ENCODE measurements at regions not wholly inside any gene's neighbourhood (a gene's known extent, or its start where the extent isn't known, plus 50 kb on each side); places are given as distances from the start of the nearest gene placed in this dataset.

- Histone ChIP-seq H3K4me1 (ENCODE audit: low read depth, poor library complexity, severe bottlenecking) (no peaks in the 10 kb centered on the region), H3K79me2 (ENCODE audit: insufficient read depth, low read depth) (no peaks in the 10 kb centered on the region), H3K27me3 (ENCODE audit: insufficient read depth, low read depth) (no peaks in the 10 kb centered on the region; the same call in 1 of the 2 replicates), H3K36me3 (ENCODE audit: insufficient read depth) (no peaks in the 10 kb centered on the region), H3K4me2 (no peak overlapping the region), H3K27ac (no peak overlapping the region), H3K9ac (no peak overlapping the region), H2AFZ (ENCODE audit: low read depth) (no peak overlapping the region), H4K20me1 (ENCODE audit: insufficient read depth) (no peaks in the 10 kb centered on the region), H3K4me3 (IDR thresholded peaks at IDR 0.05; ENCODE audit: insufficient read depth, low read depth, low read length) (no peak overlapping the region)
- TF ChIP-seq CTCF (conservative IDR thresholded peaks at IDR 0.05; ENCODE audit: low read depth, low read length): no peak
Measured at GRCh38 chr14:101151927-101152305, 248.4 kb upstream of the RTL1 start.

DNA sequence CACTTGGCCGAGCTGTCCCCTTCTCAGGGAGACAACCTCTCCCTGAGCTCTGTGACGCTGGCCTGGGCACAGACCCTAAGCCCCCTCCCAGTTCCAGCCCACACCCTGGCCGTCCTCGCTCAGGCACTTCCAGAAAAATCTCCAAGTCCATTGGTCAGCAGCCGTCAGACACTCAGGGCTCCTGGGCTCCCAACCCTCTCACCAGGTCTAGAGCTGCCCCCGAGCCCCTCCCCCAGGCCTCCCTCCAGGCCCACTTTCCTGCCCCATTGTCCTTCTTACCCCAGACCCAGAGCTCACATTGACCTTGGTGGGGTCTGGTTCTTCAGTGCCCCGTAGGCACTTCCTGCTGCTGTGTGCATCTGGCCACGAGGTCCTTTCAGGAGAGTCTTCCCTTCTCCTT is 249.3 kb upstream of the RTL1 start:
- no peak for TF ChIP-seq CTCF (conservative IDR thresholded peaks at IDR 0.05; ENCODE audit: low read depth, low read length)
- H3K4me2 ChIP-seq: no peak overlapping the region
- H2AFZ ChIP-seq (ENCODE audit: low read depth): no peak overlapping the region
- H3K79me2 ChIP-seq (ENCODE audit: insufficient read depth, low read depth): no peaks in the 10 kb centered on the region
- no peaks in the 10 kb centered on the region for H3K4me1 ChIP-seq (ENCODE audit: low read depth, poor library complexity, severe bottlenecking)
- H3K4me3 ChIP-seq (IDR thresholded peaks at IDR 0.05; ENCODE audit: insufficient read depth, low read depth, low read length): no peak overlapping the region
- H4K20me1 ChIP-seq (ENCODE audit: insufficient read depth): no peaks in the 10 kb centered on the region
- no peaks in the 10 kb centered on the region; the same call in 1 of the 2 replicates for H3K27me3 ChIP-seq (ENCODE audit: insufficient read depth, low read depth)
- H3K27ac ChIP-seq: no peak overlapping the region
- no peaks in the 10 kb centered on the region for H3K36me3 ChIP-seq (ENCODE audit: insufficient read depth)
- no peak overlapping the region for H3K9ac ChIP-seq

DNA sequence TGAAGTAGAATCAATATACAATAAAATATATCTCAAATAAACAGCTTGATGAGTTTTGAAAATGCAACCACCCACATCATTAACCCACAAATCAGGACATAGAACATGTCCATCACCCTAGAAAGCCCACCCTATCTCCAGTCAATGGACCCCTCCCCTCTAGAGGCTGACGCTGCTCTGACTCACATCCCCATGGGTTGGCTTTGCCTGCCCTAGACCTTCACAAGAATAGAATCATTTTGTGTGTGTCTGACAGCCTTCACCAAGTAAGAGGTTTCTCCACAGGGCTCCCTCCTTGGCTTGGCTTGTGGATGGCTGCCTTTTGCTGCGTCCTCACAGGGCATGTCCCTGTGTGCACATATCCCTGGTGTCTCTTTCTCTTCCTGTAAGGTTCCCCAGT is 250.2 kb upstream of the RTL1 start:
- Histone ChIP-seq H3K36me3 (ENCODE audit: insufficient read depth) (no peaks in the 10 kb centered on the region), H3K79me2 (ENCODE audit: insufficient read depth, low read depth) (no peaks in the 10 kb centered on the region), H2AFZ (ENCODE audit: low read depth) (no peak overlapping the region), H3K27me3 (ENCODE audit: insufficient read depth, low read depth) (no peaks in the 10 kb centered on the region; the same call in 1 of the 2 replicates), H4K20me1 (ENCODE audit: insufficient read depth) (no peaks in the 10 kb centered on the region), H3K4me3 (IDR thresholded peaks at IDR 0.05; ENCODE audit: insufficient read depth, low read depth, low read length) (no peak overlapping the region), H3K27ac (no peak overlapping the region), H3K9ac (no peak overlapping the region), H3K4me2 (no peak overlapping the region), H3K4me1 (ENCODE audit: low read depth, poor library complexity, severe bottlenecking) (no peaks in the 10 kb centered on the region)
- no peak for TF ChIP-seq CTCF (conservative IDR thresholded peaks at IDR 0.05; ENCODE audit: low read depth, low read length)

DNA sequence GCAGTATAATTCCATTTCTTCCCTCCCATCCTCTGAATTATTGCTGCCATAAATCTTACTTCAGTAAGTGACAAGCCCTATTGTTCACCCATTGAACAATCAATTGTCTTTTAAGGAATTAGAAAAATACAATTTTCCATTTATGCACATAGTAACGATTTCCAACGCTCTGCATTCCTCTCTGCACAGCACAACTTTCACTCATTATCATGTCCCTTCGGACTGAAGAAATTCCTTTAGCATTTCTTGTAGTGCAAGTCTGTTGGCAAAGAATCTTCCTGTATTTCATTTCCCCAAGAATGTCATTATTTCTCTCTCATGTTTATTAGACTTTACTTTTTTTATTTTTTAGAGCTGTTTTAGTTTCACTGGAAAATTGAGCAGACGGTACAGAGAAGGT is 252.1 kb upstream of the RTL1 start:
- Histone ChIP-seq H3K4me1 (ENCODE audit: low read depth, poor library complexity, severe bottlenecking) (no peaks in the 10 kb centered on the region), H3K4me2 (no peak overlapping the region), H3K36me3 (ENCODE audit: insufficient read depth) (no peaks in the 10 kb centered on the region), H3K4me3 (IDR thresholded peaks at IDR 0.05; ENCODE audit: insufficient read depth, low read depth, low read length) (no peak overlapping the region), H4K20me1 (ENCODE audit: insufficient read depth) (no peaks in the 10 kb centered on the region), H3K79me2 (ENCODE audit: insufficient read depth, low read depth) (no peaks in the 10 kb centered on the region), H3K9ac (no peak overlapping the region), H3K27ac (no peak overlapping the region), H3K27me3 (ENCODE audit: insufficient read depth, low read depth) (no peaks in the 10 kb centered on the region; the same call in 1 of the 2 replicates), H2AFZ (ENCODE audit: low read depth) (no peak overlapping the region)
- TF ChIP-seq CTCF (conservative IDR thresholded peaks at IDR 0.05; ENCODE audit: low read depth, low read length): no peak
